HL-60 (cell line): ENCODE measurements at regions not wholly inside any gene's neighbourhood (a gene's known extent, or its start where the extent isn't known, plus 50 kb on each side); places are given as distances from the start of the nearest gene placed in this dataset.

Experiments
- DNase-seq, 2 experiments: peaks; one replicate each; pipeline ENCODE4 v3.0.0-alpha.2; 2010 to 2020; ENCODE audit warnings: low read depth in 1 of 2, low spot score in 1 of 2
- H3K27ac ChIP-seq: fragments of 250-450 bp; sonication (Bioruptor Pico); replicated peaks from 2 replicates; pipeline ENCODE4 v1.5.1; 2020; ENCODE audit warnings: mild to moderate bottlenecking, moderate library complexity
- H3K27me3 ChIP-seq: fragments of 250-450 bp; sonication (Bioruptor Pico); 2 replicates; pipeline ENCODE4 v1.5.1; 2021; ENCODE audit warnings: mild to moderate bottlenecking, moderate library complexity; ENCODE audit not compliant: insufficient read depth, poor library complexity, severe bottlenecking
- H3K4me3 ChIP-seq: replicated peaks from 2 replicates; pipeline ENCODE4 v1.5.1; 2011; ENCODE audit warnings: mild to moderate bottlenecking, control low read depth, low read length; ENCODE audit not compliant: insufficient read depth
- GABPA ChIP-seq: IDR thresholded peaks from 2 replicates; pipeline ENCODE4 v1.6.1; 2012; ENCODE audit warnings: low read depth
- POLR2AphosphoS5 ChIP-seq: IDR thresholded peaks from 2 replicates; pipeline ENCODE4 v1.6.1; 2012; ENCODE audit warnings: low read depth
- SPI1 ChIP-seq: IDR thresholded peaks from 2 replicates; pipeline ENCODE4 v1.6.1; 2012; ENCODE audit warnings: low read depth, mild to moderate bottlenecking, borderline replicate concordance
- TF ChIP-seq, protein P1 (sequence below): IDR thresholded peaks from one replicate; pipeline ENCODE4 v1.5.1; 2011; ENCODE audit warnings: low read length, control low read depth, inconsistent platforms; ENCODE audit not compliant: insufficient read depth
- TF ChIP-seq, protein P2 (sequence below): IDR thresholded peaks from 2 replicates; pipeline ENCODE4 v1.6.1; 2012; ENCODE audit warnings: low read depth; ENCODE audit not compliant: insufficient replicate concordance

DNA sequence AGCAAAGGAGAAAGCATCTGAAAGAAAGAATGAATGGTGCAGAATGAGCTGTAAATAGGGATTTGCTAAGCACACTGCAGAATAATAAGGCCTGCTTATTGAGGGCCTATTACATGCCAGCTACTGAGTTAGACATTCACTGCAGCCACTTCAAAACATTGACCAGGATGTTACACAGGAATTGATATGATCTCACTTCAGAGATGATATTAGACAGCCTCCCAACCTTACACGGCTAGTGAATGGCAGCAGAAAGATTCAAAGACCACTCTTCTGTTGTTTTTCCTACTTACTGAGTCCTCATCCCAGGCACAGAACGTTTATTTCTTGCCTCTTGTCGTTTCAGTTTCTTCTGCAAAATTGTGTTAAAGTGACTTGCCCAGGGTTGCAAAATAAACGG, 1209.9 kb upstream of the WWC1 start:
- Histone ChIP-seq H3K27ac (no peak overlapping the region), H3K27me3 (no peaks in the 10 kb centered on the region), H3K4me3 (no peak overlapping the region)
- no peak for DNase-seq
- TF ChIP-seq SPI1 (no peak), POLR2AphosphoS5 (no peak), GABPA (no peak)
- TF ChIP-seq, protein P1, sequence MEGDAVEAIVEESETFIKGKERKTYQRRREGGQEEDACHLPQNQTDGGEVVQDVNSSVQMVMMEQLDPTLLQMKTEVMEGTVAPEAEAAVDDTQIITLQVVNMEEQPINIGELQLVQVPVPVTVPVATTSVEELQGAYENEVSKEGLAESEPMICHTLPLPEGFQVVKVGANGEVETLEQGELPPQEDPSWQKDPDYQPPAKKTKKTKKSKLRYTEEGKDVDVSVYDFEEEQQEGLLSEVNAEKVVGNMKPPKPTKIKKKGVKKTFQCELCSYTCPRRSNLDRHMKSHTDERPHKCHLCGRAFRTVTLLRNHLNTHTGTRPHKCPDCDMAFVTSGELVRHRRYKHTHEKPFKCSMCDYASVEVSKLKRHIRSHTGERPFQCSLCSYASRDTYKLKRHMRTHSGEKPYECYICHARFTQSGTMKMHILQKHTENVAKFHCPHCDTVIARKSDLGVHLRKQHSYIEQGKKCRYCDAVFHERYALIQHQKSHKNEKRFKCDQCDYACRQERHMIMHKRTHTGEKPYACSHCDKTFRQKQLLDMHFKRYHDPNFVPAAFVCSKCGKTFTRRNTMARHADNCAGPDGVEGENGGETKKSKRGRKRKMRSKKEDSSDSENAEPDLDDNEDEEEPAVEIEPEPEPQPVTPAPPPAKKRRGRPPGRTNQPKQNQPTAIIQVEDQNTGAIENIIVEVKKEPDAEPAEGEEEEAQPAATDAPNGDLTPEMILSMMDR, result no peak
- TF ChIP-seq, protein P2, sequence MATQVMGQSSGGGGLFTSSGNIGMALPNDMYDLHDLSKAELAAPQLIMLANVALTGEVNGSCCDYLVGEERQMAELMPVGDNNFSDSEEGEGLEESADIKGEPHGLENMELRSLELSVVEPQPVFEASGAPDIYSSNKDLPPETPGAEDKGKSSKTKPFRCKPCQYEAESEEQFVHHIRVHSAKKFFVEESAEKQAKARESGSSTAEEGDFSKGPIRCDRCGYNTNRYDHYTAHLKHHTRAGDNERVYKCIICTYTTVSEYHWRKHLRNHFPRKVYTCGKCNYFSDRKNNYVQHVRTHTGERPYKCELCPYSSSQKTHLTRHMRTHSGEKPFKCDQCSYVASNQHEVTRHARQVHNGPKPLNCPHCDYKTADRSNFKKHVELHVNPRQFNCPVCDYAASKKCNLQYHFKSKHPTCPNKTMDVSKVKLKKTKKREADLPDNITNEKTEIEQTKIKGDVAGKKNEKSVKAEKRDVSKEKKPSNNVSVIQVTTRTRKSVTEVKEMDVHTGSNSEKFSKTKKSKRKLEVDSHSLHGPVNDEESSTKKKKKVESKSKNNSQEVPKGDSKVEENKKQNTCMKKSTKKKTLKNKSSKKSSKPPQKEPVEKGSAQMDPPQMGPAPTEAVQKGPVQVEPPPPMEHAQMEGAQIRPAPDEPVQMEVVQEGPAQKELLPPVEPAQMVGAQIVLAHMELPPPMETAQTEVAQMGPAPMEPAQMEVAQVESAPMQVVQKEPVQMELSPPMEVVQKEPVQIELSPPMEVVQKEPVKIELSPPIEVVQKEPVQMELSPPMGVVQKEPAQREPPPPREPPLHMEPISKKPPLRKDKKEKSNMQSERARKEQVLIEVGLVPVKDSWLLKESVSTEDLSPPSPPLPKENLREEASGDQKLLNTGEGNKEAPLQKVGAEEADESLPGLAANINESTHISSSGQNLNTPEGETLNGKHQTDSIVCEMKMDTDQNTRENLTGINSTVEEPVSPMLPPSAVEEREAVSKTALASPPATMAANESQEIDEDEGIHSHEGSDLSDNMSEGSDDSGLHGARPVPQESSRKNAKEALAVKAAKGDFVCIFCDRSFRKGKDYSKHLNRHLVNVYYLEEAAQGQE, result no peak

DNA sequence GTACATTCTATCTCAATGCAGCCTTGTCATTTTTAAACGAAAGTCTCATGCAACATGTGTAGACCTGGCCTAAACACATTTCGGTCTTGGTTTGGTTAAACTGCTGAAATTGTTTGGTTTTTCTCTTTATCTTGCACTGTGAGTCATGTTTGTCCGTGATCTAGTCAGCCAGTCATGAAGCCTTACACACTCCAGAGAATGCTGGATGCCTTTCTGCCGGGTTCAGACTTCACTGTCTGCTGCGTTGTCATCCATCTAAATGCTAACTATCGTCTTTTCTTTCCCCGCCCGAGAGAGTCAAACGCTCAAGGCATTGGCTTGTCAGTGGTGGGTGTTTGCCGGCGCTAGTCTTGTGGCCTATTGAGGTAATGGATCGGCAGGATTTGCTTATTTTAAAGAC, 1194.6 kb upstream of the WWC1 start:
- TF ChIP-seq POLR2AphosphoS5, result no peak
- TF ChIP-seq, protein P1, result no peak
- TF ChIP-seq, protein P2, result no peak
- no peak for TF ChIP-seq SPI1
- TF ChIP-seq GABPA, result no peak
- no peaks in the 10 kb centered on the region for H3K27me3 ChIP-seq
- no peak for DNase-seq
- no peak overlapping the region for H3K27ac ChIP-seq
- no peak overlapping the region for H3K4me3 ChIP-seq

DNA sequence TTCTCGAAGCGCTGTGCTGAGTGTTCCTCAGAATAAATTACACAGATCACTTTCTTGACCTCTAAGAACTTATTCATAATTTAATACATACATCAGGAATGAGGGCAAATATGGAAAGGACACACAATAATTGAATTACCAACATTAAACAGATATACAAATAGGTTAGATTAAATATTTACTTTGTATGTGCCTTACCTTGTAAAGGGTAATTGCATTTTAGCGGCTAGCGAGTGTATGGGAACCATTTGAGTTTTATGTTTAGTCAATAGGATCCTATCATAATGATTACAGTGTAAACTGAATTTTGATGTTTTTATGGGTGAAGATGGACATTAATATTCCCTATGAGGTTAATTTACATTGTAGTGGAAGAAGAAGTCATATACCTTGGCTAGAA, 1187.1 kb upstream of the WWC1 start:
- H3K4me3 ChIP-seq, result no peak overlapping the region
- no peak for DNase-seq
- no peaks in the 10 kb centered on the region for H3K27me3 ChIP-seq
- TF ChIP-seq GABPA (no peak), POLR2AphosphoS5 (no peak), SPI1 (no peak)
- TF ChIP-seq, protein P2, result no peak
- TF ChIP-seq, protein P1, result no peak
- no peak overlapping the region for H3K27ac ChIP-seq
